ENCODE measurements at regions not wholly inside any gene's neighbourhood (a gene's known extent, or its start where the extent isn't known, plus 50 kb on each side); places are given as distances from the start of the nearest gene placed in this dataset.

DNA sequence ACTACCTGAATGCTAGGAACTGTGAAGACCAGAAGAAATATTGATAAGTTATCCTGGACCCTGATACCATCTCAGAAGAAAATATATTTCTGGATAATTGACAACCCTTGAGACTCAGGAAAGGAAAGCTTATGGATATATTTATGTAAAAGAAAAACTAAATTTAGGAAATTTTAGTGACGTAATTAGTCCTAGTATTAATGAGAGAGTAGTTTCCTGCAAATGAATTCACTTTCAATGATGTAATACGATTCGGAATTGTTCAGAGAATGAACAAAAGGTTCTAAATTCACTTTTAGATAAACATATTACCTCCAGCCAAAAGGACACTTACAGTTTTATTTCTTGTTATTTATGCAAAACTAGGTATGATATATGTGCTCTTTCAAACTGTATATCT, 1120.1 kb upstream of the NCAM2 start:
- TF ChIP-seq, protein P1, sequence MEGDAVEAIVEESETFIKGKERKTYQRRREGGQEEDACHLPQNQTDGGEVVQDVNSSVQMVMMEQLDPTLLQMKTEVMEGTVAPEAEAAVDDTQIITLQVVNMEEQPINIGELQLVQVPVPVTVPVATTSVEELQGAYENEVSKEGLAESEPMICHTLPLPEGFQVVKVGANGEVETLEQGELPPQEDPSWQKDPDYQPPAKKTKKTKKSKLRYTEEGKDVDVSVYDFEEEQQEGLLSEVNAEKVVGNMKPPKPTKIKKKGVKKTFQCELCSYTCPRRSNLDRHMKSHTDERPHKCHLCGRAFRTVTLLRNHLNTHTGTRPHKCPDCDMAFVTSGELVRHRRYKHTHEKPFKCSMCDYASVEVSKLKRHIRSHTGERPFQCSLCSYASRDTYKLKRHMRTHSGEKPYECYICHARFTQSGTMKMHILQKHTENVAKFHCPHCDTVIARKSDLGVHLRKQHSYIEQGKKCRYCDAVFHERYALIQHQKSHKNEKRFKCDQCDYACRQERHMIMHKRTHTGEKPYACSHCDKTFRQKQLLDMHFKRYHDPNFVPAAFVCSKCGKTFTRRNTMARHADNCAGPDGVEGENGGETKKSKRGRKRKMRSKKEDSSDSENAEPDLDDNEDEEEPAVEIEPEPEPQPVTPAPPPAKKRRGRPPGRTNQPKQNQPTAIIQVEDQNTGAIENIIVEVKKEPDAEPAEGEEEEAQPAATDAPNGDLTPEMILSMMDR (IDR thresholded peaks at IDR 0.05), result no peak
- TF ChIP-seq POLR2AphosphoS5 (IDR thresholded peaks at IDR 0.05; ENCODE audit: low read depth, low read length) (no peak), TCF7L2 (IDR thresholded peaks at IDR 0.05; ENCODE audit: low read depth, low read length) (no peak), SIN3A (IDR thresholded peaks at IDR 0.05; ENCODE audit: borderline replicate concordance, insufficient read depth, low read depth, low read length) (no peak)
- TF ChIP-seq, protein P2, sequence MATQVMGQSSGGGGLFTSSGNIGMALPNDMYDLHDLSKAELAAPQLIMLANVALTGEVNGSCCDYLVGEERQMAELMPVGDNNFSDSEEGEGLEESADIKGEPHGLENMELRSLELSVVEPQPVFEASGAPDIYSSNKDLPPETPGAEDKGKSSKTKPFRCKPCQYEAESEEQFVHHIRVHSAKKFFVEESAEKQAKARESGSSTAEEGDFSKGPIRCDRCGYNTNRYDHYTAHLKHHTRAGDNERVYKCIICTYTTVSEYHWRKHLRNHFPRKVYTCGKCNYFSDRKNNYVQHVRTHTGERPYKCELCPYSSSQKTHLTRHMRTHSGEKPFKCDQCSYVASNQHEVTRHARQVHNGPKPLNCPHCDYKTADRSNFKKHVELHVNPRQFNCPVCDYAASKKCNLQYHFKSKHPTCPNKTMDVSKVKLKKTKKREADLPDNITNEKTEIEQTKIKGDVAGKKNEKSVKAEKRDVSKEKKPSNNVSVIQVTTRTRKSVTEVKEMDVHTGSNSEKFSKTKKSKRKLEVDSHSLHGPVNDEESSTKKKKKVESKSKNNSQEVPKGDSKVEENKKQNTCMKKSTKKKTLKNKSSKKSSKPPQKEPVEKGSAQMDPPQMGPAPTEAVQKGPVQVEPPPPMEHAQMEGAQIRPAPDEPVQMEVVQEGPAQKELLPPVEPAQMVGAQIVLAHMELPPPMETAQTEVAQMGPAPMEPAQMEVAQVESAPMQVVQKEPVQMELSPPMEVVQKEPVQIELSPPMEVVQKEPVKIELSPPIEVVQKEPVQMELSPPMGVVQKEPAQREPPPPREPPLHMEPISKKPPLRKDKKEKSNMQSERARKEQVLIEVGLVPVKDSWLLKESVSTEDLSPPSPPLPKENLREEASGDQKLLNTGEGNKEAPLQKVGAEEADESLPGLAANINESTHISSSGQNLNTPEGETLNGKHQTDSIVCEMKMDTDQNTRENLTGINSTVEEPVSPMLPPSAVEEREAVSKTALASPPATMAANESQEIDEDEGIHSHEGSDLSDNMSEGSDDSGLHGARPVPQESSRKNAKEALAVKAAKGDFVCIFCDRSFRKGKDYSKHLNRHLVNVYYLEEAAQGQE (IDR thresholded peaks at IDR 0.05; ENCODE audit: insufficient read depth in 1 of 2, low read depth in 2 of 2, low read length in 1 of 2), result no peak
